ENCODE measurements at regions not wholly inside any gene's neighbourhood (a gene's known extent, or its start where the extent isn't known, plus 50 kb on each side); places are given as distances from the start of the nearest gene placed in this dataset.

GRCh38 chrX:121598356-121598755 lies 550.9 kb downstream of the GLUD2 start:
- TF ChIP-seq CTCF (IDR thresholded peaks at IDR 0.05) = no peak
- TF ChIP-seq EZH2 (IDR thresholded peaks at IDR 0.05; ENCODE audit: borderline replicate concordance, insufficient read depth, low read depth, low read length, poor library complexity, severe bottlenecking) = no peak

All from B cell (primary cell).